Progenitor cell of endocrine pancreas (in vitro differentiated cells): ENCODE measurements at regions not wholly inside any gene's neighbourhood (a gene's known extent, or its start where the extent isn't known, plus 50 kb on each side); places are given as distances from the start of the nearest gene placed in this dataset.

Experiments used
- DNase-seq: peaks from one replicate; pipeline ENCODE4 v3.0.0; 2021; ENCODE audit warnings: low spot score; ENCODE audit not compliant: unreplicated experiment
- H3K27ac Mint-ChIP-seq: 2 replicates; pipeline ENCODE4 v1.8.0; 2021; ENCODE audit warnings: mild to moderate bottlenecking, moderate library complexity, mixed read lengths
- H3K27me3 Mint-ChIP-seq: 2 replicates; pipeline ENCODE4 v1.8.0; 2021; ENCODE audit warnings: mixed read lengths
- H3K36me3 Mint-ChIP-seq: 2 replicates; pipeline ENCODE4 v1.8.0; 2022; ENCODE audit warnings: mixed read lengths; ENCODE audit not compliant: insufficient read depth
- H3K4me1 Mint-ChIP-seq: 2 replicates; pipeline ENCODE4 v1.8.0; 2021; ENCODE audit warnings: low read depth, mixed read lengths
- H3K4me3 Mint-ChIP-seq: 2 replicates; pipeline ENCODE4 v1.8.0; 2021; ENCODE audit warnings: low read depth, mild to moderate bottlenecking, moderate library complexity, mixed read lengths
- H3K9me3 Mint-ChIP-seq: 2 replicates; pipeline ENCODE4 v1.8.0; 2021; ENCODE audit warnings: low read depth, mixed read lengths
- CTCF ChIP-seq: fragments of 200-600 bp; sonication (generic); IDR thresholded peaks from one replicate; pipeline ENCODE4 v1.5.0; 2021; ENCODE audit warnings: antibody characterized with exemption, mild to moderate bottlenecking; ENCODE audit not compliant: unreplicated experiment

GRCh38 chr5:82551840-82552385 is 273.8 kb upstream of the RPS23 start:
- Mint-ChIP-seq H3K9me3 (peaks cover 5% of the 10 kb centered on the region), H3K27me3 (no peaks in the 10 kb centered on the region), H3K4me1 (peaks cover 3% of the 10 kb centered on the region), H3K27ac (no peak overlapping the region), H3K4me3 (no peak overlapping the region), H3K36me3 (no peaks in the 10 kb centered on the region)
- no peak for DNase-seq
- no peak for TF ChIP-seq CTCF

GRCh38 chr5:82551192-82551591 is 273.0 kb upstream of the RPS23 start:
- peaks cover 5% of the 10 kb centered on the region for H3K9me3 Mint-ChIP-seq
- no peak overlapping the region for H3K4me3 Mint-ChIP-seq
- H3K36me3 Mint-ChIP-seq = no peaks in the 10 kb centered on the region
- H3K27ac Mint-ChIP-seq = no peak overlapping the region
- no peak for TF ChIP-seq CTCF
- no peak for DNase-seq
- H3K27me3 Mint-ChIP-seq = no peaks in the 10 kb centered on the region
- H3K4me1 Mint-ChIP-seq = peaks cover 3% of the 10 kb centered on the region

- no peak overlapping the region for H3K27ac Mint-ChIP-seq
- no peaks in the 10 kb centered on the region for H3K4me1 Mint-ChIP-seq
- no peaks in the 10 kb centered on the region for H3K27me3 Mint-ChIP-seq
- H3K4me3 Mint-ChIP-seq = no peak overlapping the region
- H3K36me3 Mint-ChIP-seq = peaks cover 3% of the 10 kb centered on the region
- TF ChIP-seq CTCF = no peak
- H3K9me3 Mint-ChIP-seq = peaks cover 3% of the 10 kb centered on the region
- no peak for DNase-seq
Observed at GRCh38 chr5:82549263-82549662, 271.1 kb upstream of the RPS23 start.

- no peak for TF ChIP-seq CTCF
- Mint-ChIP-seq H3K27ac (no peak overlapping the region), H3K4me1 (no peaks in the 10 kb centered on the region), H3K9me3 (peaks cover 11% of the 10 kb centered on the region), H3K4me3 (no peak overlapping the region), H3K27me3 (no peaks in the 10 kb centered on the region), H3K36me3 (peaks cover 4% of the 10 kb centered on the region)
- no peak for DNase-seq
Observed at GRCh38 chr5:82544004-82544403, 265.9 kb upstream of the RPS23 start.

GRCh38 chr5:82540301-82540700 is 262.1 kb upstream of the RPS23 start:
- no peaks in the 10 kb centered on the region for H3K27me3 Mint-ChIP-seq
- no peak overlapping the region for H3K4me3 Mint-ChIP-seq
- H3K27ac Mint-ChIP-seq = no peak overlapping the region
- no peak for TF ChIP-seq CTCF
- H3K36me3 Mint-ChIP-seq = peaks cover 1% of the 10 kb centered on the region
- peaks cover 11% of the 10 kb centered on the region for H3K9me3 Mint-ChIP-seq
- peaks cover 13% of the 10 kb centered on the region for H3K4me1 Mint-ChIP-seq
- no peak for DNase-seq
